ENCODE measurements at regions not wholly inside any gene's neighbourhood (a gene's known extent, or its start where the extent isn't known, plus 50 kb on each side); places are given as distances from the start of the nearest gene placed in this dataset.

DNA sequence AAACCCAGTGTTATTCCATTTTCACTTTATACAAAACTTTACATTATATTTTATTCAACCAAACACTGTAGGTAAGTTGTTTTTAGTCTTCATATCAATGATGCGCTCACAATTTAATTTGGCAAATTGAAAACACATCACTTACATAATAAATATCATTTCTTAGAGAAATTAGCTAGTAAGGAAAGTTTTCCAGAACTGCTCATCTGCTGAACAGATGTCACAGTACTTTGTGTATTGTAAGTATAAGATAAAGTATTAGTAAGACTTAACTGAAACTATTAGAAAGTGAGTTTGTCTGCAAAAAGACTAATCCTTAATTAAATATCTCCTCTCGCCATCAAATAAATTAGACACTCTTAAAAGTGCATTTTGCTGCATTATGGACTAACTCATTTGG lies 108.7 kb upstream of the PACRGL start:
- H3K36me3 ChIP-seq (ENCODE audit: control insufficient read depth, insufficient read depth, low read length): no peaks in the 10 kb centered on the region
- no TSS peak for BruUV-seq (replicated peaks)
- TF ChIP-seq, protein P1, sequence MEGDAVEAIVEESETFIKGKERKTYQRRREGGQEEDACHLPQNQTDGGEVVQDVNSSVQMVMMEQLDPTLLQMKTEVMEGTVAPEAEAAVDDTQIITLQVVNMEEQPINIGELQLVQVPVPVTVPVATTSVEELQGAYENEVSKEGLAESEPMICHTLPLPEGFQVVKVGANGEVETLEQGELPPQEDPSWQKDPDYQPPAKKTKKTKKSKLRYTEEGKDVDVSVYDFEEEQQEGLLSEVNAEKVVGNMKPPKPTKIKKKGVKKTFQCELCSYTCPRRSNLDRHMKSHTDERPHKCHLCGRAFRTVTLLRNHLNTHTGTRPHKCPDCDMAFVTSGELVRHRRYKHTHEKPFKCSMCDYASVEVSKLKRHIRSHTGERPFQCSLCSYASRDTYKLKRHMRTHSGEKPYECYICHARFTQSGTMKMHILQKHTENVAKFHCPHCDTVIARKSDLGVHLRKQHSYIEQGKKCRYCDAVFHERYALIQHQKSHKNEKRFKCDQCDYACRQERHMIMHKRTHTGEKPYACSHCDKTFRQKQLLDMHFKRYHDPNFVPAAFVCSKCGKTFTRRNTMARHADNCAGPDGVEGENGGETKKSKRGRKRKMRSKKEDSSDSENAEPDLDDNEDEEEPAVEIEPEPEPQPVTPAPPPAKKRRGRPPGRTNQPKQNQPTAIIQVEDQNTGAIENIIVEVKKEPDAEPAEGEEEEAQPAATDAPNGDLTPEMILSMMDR (IDR thresholded peaks at IDR 0.05): no peak
- no peak for TF ChIP-seq TCF7L2 (IDR thresholded peaks at IDR 0.05; ENCODE audit: low read depth, low read length)
- no peak for TF ChIP-seq POLR2AphosphoS5 (IDR thresholded peaks at IDR 0.05; ENCODE audit: low read depth, low read length)
- TF ChIP-seq SIN3A (IDR thresholded peaks at IDR 0.05; ENCODE audit: borderline replicate concordance, insufficient read depth, low read depth, low read length): no peak
- TF ChIP-seq, protein P2, sequence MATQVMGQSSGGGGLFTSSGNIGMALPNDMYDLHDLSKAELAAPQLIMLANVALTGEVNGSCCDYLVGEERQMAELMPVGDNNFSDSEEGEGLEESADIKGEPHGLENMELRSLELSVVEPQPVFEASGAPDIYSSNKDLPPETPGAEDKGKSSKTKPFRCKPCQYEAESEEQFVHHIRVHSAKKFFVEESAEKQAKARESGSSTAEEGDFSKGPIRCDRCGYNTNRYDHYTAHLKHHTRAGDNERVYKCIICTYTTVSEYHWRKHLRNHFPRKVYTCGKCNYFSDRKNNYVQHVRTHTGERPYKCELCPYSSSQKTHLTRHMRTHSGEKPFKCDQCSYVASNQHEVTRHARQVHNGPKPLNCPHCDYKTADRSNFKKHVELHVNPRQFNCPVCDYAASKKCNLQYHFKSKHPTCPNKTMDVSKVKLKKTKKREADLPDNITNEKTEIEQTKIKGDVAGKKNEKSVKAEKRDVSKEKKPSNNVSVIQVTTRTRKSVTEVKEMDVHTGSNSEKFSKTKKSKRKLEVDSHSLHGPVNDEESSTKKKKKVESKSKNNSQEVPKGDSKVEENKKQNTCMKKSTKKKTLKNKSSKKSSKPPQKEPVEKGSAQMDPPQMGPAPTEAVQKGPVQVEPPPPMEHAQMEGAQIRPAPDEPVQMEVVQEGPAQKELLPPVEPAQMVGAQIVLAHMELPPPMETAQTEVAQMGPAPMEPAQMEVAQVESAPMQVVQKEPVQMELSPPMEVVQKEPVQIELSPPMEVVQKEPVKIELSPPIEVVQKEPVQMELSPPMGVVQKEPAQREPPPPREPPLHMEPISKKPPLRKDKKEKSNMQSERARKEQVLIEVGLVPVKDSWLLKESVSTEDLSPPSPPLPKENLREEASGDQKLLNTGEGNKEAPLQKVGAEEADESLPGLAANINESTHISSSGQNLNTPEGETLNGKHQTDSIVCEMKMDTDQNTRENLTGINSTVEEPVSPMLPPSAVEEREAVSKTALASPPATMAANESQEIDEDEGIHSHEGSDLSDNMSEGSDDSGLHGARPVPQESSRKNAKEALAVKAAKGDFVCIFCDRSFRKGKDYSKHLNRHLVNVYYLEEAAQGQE (IDR thresholded peaks at IDR 0.05; ENCODE audit: insufficient read depth in 1 of 2, low read depth in 2 of 2, low read length in 1 of 2): no peak
- H3K4me3 ChIP-seq (ENCODE audit: low read depth in 2 of 2, low read length in 2 of 2): no peak overlapping the region
- no peaks in the 10 kb centered on the region for H3K9me3 ChIP-seq (ENCODE audit: control insufficient read depth, insufficient read depth, low read depth, low read length)
- H3K27ac ChIP-seq (ENCODE audit: low read length): no peak overlapping the region
- DNase-seq (ENCODE audit: low read depth, low spot score): no peak
- no peaks in the 10 kb centered on the region for H3K4me1 ChIP-seq (ENCODE audit: control insufficient read depth, insufficient read depth, low read length)
- ChIA-PET CTCF (no interaction called here), POLR2A (no interaction called here)
- H3K27me3 ChIP-seq (ENCODE audit: control insufficient read depth, insufficient read depth, low read length): no peaks in the 10 kb centered on the region
- in situ Hi-C loops (cut with HindIII; ENCODE audit: low pct_unique_long_range_greater_than_20kb, low sequenced_read_pairs): no loop called here
- ATAC-seq: no peak
- intact Hi-C loops (cut with micrococcal nuclease; ENCODE audit: unreplicated experiment): no loop called here

DNA sequence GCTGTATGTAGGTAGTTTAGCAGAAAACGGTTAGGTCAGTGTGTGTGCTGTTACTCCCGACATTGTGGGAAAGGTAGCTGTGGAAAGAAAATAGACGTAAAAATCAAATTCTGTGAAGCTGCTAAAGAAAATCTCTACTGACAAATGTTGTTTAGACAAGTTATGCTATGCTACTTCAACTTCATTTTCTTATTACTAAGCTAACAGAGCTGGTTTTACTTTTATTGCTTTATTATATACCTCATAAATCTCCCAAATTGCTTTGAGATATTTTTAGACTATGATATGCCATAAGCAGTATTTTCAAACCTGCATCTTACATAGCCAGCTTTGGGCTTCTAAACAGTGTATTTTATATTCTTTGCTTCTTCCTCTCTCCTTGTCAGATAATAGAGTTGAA lies 108.2 kb upstream of the PACRGL start:
- CTCF ChIA-PET: no interaction called here
- POLR2A ChIA-PET: no interaction called here
- H3K27me3 ChIP-seq (ENCODE audit: control insufficient read depth, insufficient read depth, low read length): no peaks in the 10 kb centered on the region
- intact Hi-C loops (cut with micrococcal nuclease; ENCODE audit: unreplicated experiment) (no loop called here), in situ Hi-C loops (cut with HindIII; ENCODE audit: low pct_unique_long_range_greater_than_20kb, low sequenced_read_pairs) (no loop called here)
- BruUV-seq (replicated peaks): no TSS peak
- no peak overlapping the region for H3K27ac ChIP-seq (ENCODE audit: low read length)
- ATAC-seq (no peak), DNase-seq (ENCODE audit: low read depth, low spot score) (no peak)
- TF ChIP-seq SIN3A (IDR thresholded peaks at IDR 0.05; ENCODE audit: borderline replicate concordance, insufficient read depth, low read depth, low read length): no peak
- no peak for TF ChIP-seq POLR2AphosphoS5 (IDR thresholded peaks at IDR 0.05; ENCODE audit: low read depth, low read length)
- TF ChIP-seq, protein P2 (IDR thresholded peaks at IDR 0.05; ENCODE audit: insufficient read depth in 1 of 2, low read depth in 2 of 2, low read length in 1 of 2): no peak
- TF ChIP-seq, protein P1 (IDR thresholded peaks at IDR 0.05): no peak
- no peaks in the 10 kb centered on the region for H3K4me1 ChIP-seq (ENCODE audit: control insufficient read depth, insufficient read depth, low read length)
- no peaks in the 10 kb centered on the region for H3K9me3 ChIP-seq (ENCODE audit: control insufficient read depth, insufficient read depth, low read depth, low read length)
- H3K4me3 ChIP-seq (ENCODE audit: low read depth in 2 of 2, low read length in 2 of 2): no peak overlapping the region
- H3K36me3 ChIP-seq (ENCODE audit: control insufficient read depth, insufficient read depth, low read length): no peaks in the 10 kb centered on the region
